Naive thymus-derived CD4-positive, alpha-beta T cell (primary cell): ENCODE measurements at regions not wholly inside any gene's neighbourhood (a gene's known extent, or its start where the extent isn't known, plus 50 kb on each side); places are given as distances from the start of the nearest gene placed in this dataset.
"Not testable (repeated sequence)": the region's sequence is repeated elsewhere in the genome, so short reads cannot be mapped to it uniquely, and the experiment has no call there.

Experiments
- ATAC-seq: fragments of 150-1000 bp; cut with Tn5 transposase; 2 replicates; pipeline ENCODE4 v1.10.0; 2021; ENCODE audit warnings: mild to moderate bottlenecking, moderate library complexity
- CTCF ChIA-PET: fragments of 350-600 bp; sonication (Branson Sonifier 250); formaldehyde crosslinking; loops from one replicate; lab custom pipeline; 2021; ENCODE audit warnings: antibody characterized with exemption; lab: Charles Lee
- POLR2A ChIA-PET: fragments of 350-600 bp; sonication (Branson Sonifier 250); formaldehyde crosslinking; loops from one replicate; lab custom pipeline; 2021; ENCODE audit warnings: antibody characterized with exemption, inconsistent platforms; lab: Charles Lee
- DNase-seq, 9 donors: peaks; one replicate each; pipeline versions ENCODE4 v3.0.0 to v3.0.0-alpha.2; 2020 to 2022; ENCODE audit warnings: mixed read lengths in 1 of 9
- H3K27ac ChIP-seq: one replicate; pipeline ENCODE4 v1.7.0; 2013; ENCODE audit warnings: mild to moderate bottlenecking, low read depth, low read length, moderate library complexity
- H3K27me3 ChIP-seq, 2 donors: one replicate each; pipeline ENCODE4 v1.7.0; 2013; ENCODE audit warnings: low read length in 2 of 2, mild to moderate bottlenecking in 2 of 2, moderate library complexity in 2 of 2; ENCODE audit not compliant: control insufficient read depth in 2 of 2, insufficient read depth in 2 of 2
- H3K36me3 ChIP-seq, 3 experiments: 1 replicate in 2 of 3; 2 replicates in 1 of 3; pipeline ENCODE4 v1.7.0; 2013; ENCODE audit warnings: low read length in 3 of 3, mild to moderate bottlenecking in 3 of 3, moderate library complexity in 1 of 3; ENCODE audit not compliant: insufficient read depth in 3 of 3, control insufficient read depth in 2 of 3
- H3K4me1 ChIP-seq, 2 donors: one replicate each; pipeline ENCODE4 v1.7.0; 2013; ENCODE audit warnings: low read length in 2 of 2, mild to moderate bottlenecking in 2 of 2, moderate library complexity in 1 of 2; ENCODE audit not compliant: control insufficient read depth in 2 of 2, insufficient read depth in 2 of 2
- H3K4me3 ChIP-seq: 2 replicates; pipeline ENCODE4 v1.7.0; 2013; ENCODE audit warnings: mild to moderate bottlenecking, low read length
- H3K9me3 ChIP-seq, 3 experiments: 1 replicate in 2 of 3; 2 replicates in 1 of 3; pipeline ENCODE4 v1.7.0; 2013; ENCODE audit warnings: low read length in 3 of 3; ENCODE audit not compliant: control insufficient read depth in 2 of 3
- H3K27ac Mint-ChIP-seq, 9 donors: one replicate each; pipeline ENCODE4 v1.8.0; 2020 to 2022; ENCODE audit warnings: mixed read lengths in 9 of 9, mild to moderate bottlenecking in 8 of 9, moderate library complexity in 5 of 9, inconsistent platforms in 2 of 9
- H3K27me3 Mint-ChIP-seq, 5 donors: one replicate each; pipeline ENCODE4 v1.8.0; 2021 to 2022; ENCODE audit warnings: mixed read lengths in 5 of 5, mild to moderate bottlenecking in 1 of 5
- H3K36me3 Mint-ChIP-seq, 5 donors: one replicate each; pipeline ENCODE4 v1.8.0; 2020 to 2022; ENCODE audit warnings: mixed read lengths in 5 of 5, mild to moderate bottlenecking in 3 of 5, inconsistent platforms in 1 of 5
- H3K4me1 Mint-ChIP-seq, 7 donors: one replicate each; pipeline ENCODE4 v1.8.0; 2020 to 2022; ENCODE audit warnings: mixed read lengths in 7 of 7, mild to moderate bottlenecking in 3 of 7, inconsistent platforms in 1 of 7
- H3K4me3 Mint-ChIP-seq, 10 donors: one replicate each; pipeline ENCODE4 v1.8.0; 2020 to 2022; ENCODE audit warnings: mild to moderate bottlenecking in 10 of 10, mixed read lengths in 10 of 10, moderate library complexity in 6 of 10, inconsistent platforms in 2 of 10
- H3K9me3 Mint-ChIP-seq, 11 donors: one replicate each; pipeline ENCODE4 v1.8.0; 2020 to 2022; ENCODE audit warnings: mixed read lengths in 11 of 11, mild to moderate bottlenecking in 4 of 11, inconsistent platforms in 1 of 11, moderate library complexity in 1 of 11
- intact Hi-C, 2 donors: fragments of 100-400 bp; cut with micrococcal nuclease; formaldehyde crosslinking; loops; one replicate each; pipeline ENCODE4 v1.15.1; 2023

DNA sequence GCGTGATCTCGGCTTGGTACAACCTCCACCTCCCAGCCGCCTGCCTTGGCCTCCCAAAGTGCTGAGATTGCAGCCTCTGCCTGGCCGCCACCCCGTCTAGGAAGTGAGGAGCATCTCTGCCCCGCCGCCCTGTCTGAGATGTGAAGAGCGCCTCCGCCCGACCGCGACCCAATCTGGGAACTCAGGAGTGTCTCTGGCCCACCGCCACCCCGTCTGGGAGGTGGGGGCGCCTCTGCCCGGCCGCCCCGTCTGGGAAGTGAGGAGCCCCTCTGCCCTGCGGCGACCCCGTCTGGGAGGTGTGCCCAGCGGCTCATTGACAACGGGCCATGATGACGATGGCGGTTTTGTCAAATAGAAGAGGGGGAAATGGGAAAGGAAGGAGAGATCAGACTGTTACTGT lies 591.2 kb downstream of the KCTD12 start:
- H3K27me3 ChIP-seq, H3K9me3 ChIP-seq, intact Hi-C loops, H3K27ac Mint-ChIP-seq, CTCF ChIA-PET, H3K4me1 ChIP-seq, DNase-seq, H3K36me3 Mint-ChIP-seq, H3K27ac ChIP-seq, H3K36me3 ChIP-seq, POLR2A ChIA-PET, H3K4me3 ChIP-seq, ATAC-seq, H3K4me1 Mint-ChIP-seq, H3K4me3 Mint-ChIP-seq: not testable (repeated sequence)
- Mint-ChIP-seq H3K9me3 (peaks cover 0 to 15% (median 4%) of the 10 kb centered on the region in 11 donors), H3K27me3 (peaks cover 0 to 12% (median 0%) of the 10 kb centered on the region in 5 donors)

- no peaks in the 10 kb centered on the region for H3K9me3 ChIP-seq
- H3K27me3 Mint-ChIP-seq, result peaks cover 0 to 12% (median 0%) of the 10 kb centered on the region in 5 donors
- no peaks in the 10 kb centered on the region for H3K27me3 ChIP-seq
- DNase-seq (no peak), ATAC-seq (no peak)
- no peak overlapping the region for H3K27ac ChIP-seq
- H3K4me3 Mint-ChIP-seq, result no peak overlapping the region
- CTCF ChIA-PET, result no interaction called here
- H3K36me3 Mint-ChIP-seq, result no peaks in the 10 kb centered on the region
- H3K4me3 ChIP-seq, result no peak overlapping the region
- H3K4me1 ChIP-seq, result no peaks in the 10 kb centered on the region
- POLR2A ChIA-PET, result no interaction called here
- no peaks in the 10 kb centered on the region for H3K36me3 ChIP-seq
- no peak overlapping the region for H3K27ac Mint-ChIP-seq
- H3K9me3 Mint-ChIP-seq, result peaks cover 0 to 15% (median 4%) of the 10 kb centered on the region in 11 donors
- H3K4me1 Mint-ChIP-seq, result no peaks in the 10 kb centered on the region
- intact Hi-C loops, result no loop called here
Measured at GRCh38 chr13:76293751-76294150, 592.5 kb downstream of the KCTD12 start.

DNA sequence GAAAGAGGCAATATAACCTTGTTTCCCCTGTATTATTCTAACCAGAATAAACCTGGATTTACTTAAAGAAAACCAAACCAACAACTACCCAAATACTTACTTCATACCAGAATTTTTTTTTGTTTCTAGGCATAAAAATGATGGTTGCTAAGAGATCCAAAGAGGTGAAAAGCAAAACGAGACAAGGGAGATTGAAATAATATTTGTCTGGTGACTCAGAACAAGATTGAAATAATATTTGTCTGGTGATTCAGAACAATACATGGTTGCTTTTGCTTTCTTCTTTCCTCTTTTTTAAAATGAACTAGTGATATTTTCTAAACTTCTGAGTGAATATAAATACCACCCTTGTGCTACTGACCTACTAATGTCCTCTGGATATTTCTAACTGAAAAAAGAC lies 592.9 kb downstream of the KCTD12 start:
- Histone ChIP-seq H3K4me1 (no peaks in the 10 kb centered on the region), H3K4me3 (no peak overlapping the region), H3K9me3 (no peaks in the 10 kb centered on the region), H3K27me3 (no peaks in the 10 kb centered on the region), H3K36me3 (no peaks in the 10 kb centered on the region), H3K27ac (no peak overlapping the region)
- peaks cover 0 to 15% (median 4%) of the 10 kb centered on the region in 11 donors for H3K9me3 Mint-ChIP-seq
- POLR2A ChIA-PET, result no interaction called here
- DNase-seq (no peak), ATAC-seq (no peak)
- intact Hi-C loops, result no loop called here
- H3K4me3 Mint-ChIP-seq, result no peak overlapping the region
- CTCF ChIA-PET, result no interaction called here
- H3K27me3 Mint-ChIP-seq, result peaks cover 0 to 12% (median 0%) of the 10 kb centered on the region in 5 donors
- no peak overlapping the region for H3K27ac Mint-ChIP-seq
- H3K36me3 Mint-ChIP-seq, result no peaks in the 10 kb centered on the region
- H3K4me1 Mint-ChIP-seq, result no peaks in the 10 kb centered on the region

GRCh38 chr13:76292726-76293125 lies 593.5 kb downstream of the KCTD12 start:
- H3K9me3 Mint-ChIP-seq, result peaks cover 0 to 15% (median 4%) of the 10 kb centered on the region in 11 donors
- H3K27ac Mint-ChIP-seq, result no peak overlapping the region
- Histone ChIP-seq H3K4me1 (no peaks in the 10 kb centered on the region), H3K36me3 (no peaks in the 10 kb centered on the region), H3K27me3 (no peaks in the 10 kb centered on the region), H3K27ac (no peak overlapping the region), H3K9me3 (no peaks in the 10 kb centered on the region), H3K4me3 (no peak overlapping the region)
- DNase-seq (no peak), ATAC-seq (no peak)
- H3K4me3 Mint-ChIP-seq, result no peak overlapping the region
- ChIA-PET POLR2A (no interaction called here), CTCF (no interaction called here)
- no peaks in the 10 kb centered on the region for H3K4me1 Mint-ChIP-seq
- H3K36me3 Mint-ChIP-seq, result no peaks in the 10 kb centered on the region
- H3K27me3 Mint-ChIP-seq, result peaks cover 0 to 12% (median 0%) of the 10 kb centered on the region in 5 donors
- intact Hi-C loops, result no loop called here

GRCh38 chr13:76292031-76292430 lies 594.2 kb downstream of the KCTD12 start:
- Histone ChIP-seq H3K4me1 (no peaks in the 10 kb centered on the region), H3K36me3 (no peaks in the 10 kb centered on the region), H3K4me3 (no peak overlapping the region), H3K27me3 (no peaks in the 10 kb centered on the region), H3K27ac (no peak overlapping the region), H3K9me3 (no peaks in the 10 kb centered on the region)
- Mint-ChIP-seq H3K27ac (no peak overlapping the region), H3K36me3 (no peaks in the 10 kb centered on the region), H3K27me3 (peaks cover 0 to 5% (median 0%) of the 10 kb centered on the region in 5 donors), H3K4me1 (no peaks in the 10 kb centered on the region), H3K9me3 (peaks cover 0 to 12% (median 4%) of the 10 kb centered on the region in 11 donors), H3K4me3 (no peak overlapping the region)
- ChIA-PET POLR2A (no interaction called here), CTCF (no interaction called here)
- DNase-seq, result no peak
- intact Hi-C loops, result no loop called here
- ATAC-seq, result no peak

DNA sequence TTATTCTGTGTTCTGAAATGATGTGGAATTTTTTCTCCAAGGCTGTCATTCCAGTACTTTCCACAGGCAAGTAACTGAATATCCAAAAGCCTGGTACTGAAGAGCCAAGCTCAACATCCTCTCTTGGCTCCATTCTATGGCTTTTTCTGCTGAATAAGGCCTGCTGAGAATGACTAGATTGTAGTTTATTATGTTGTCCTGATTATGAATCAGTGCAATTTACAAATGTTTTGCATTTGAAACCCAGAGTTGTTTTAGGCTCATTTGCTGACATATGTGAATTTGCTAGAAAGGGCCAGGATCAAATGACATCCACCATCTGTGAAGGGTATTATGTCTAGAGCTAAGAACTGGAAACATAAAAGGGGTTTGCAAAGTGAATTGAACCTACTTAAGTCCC lies 596.6 kb downstream of the KCTD12 start:
- Mint-ChIP-seq H3K27me3 (peaks cover 0 to 5% (median 0%) of the 10 kb centered on the region in 5 donors), H3K27ac (no peak overlapping the region), H3K9me3 (peaks cover 0 to 9% (median 0%) of the 10 kb centered on the region in 11 donors), H3K4me3 (no peak overlapping the region), H3K4me1 (no peaks in the 10 kb centered on the region), H3K36me3 (no peaks in the 10 kb centered on the region)
- Histone ChIP-seq H3K4me1 (no peaks in the 10 kb centered on the region), H3K4me3 (no peak overlapping the region), H3K27me3 (no peaks in the 10 kb centered on the region), H3K9me3 (no peaks in the 10 kb centered on the region), H3K27ac (no peak overlapping the region), H3K36me3 (no peaks in the 10 kb centered on the region)
- intact Hi-C loops, result no loop called here
- POLR2A ChIA-PET, result no interaction called here
- DNase-seq (no peak), ATAC-seq (no peak)
- CTCF ChIA-PET, result no interaction called here

DNA sequence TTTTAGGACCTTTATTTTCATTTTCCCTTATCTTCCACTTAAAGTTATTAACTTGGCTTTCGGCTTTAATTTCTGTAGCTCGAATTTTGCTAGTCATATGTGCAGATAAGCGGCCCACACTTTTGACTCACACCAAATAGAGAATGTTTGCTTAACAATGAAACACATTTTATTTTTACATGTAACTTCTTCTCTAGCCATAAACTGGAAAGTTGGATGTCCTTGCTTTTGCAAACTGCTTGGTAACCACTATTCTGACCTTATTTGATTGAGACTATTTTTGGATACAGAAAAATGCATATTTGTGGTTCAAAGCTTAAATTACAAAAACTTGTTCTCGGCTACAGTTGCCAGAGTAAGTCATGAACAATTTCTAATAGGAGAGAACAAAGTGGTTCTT lies 600.0 kb downstream of the KCTD12 start:
- H3K4me1 Mint-ChIP-seq, result no peaks in the 10 kb centered on the region
- POLR2A ChIA-PET, result no interaction called here
- H3K27me3 Mint-ChIP-seq, result peaks cover 0 to 1% (median 0%) of the 10 kb centered on the region in 5 donors
- H3K9me3 ChIP-seq, result no peaks in the 10 kb centered on the region
- no peak overlapping the region for H3K27ac ChIP-seq
- no peak overlapping the region for H3K4me3 ChIP-seq
- H3K36me3 ChIP-seq, result no peaks in the 10 kb centered on the region
- H3K4me3 Mint-ChIP-seq, result no peak overlapping the region
- H3K4me1 ChIP-seq, result no peaks in the 10 kb centered on the region
- no peak overlapping the region for H3K27ac Mint-ChIP-seq
- no peaks in the 10 kb centered on the region for H3K27me3 ChIP-seq
- DNase-seq, result no peak
- intact Hi-C loops, result no loop called here
- H3K36me3 Mint-ChIP-seq, result no peaks in the 10 kb centered on the region
- CTCF ChIA-PET, result no interaction called here
- no peak for ATAC-seq
- peaks cover 0 to 5% (median 0%) of the 10 kb centered on the region in 11 donors for H3K9me3 Mint-ChIP-seq
